NCI-H1092 (cell line): ENCODE measurements at regions not wholly inside any gene's neighbourhood (a gene's known extent, or its start where the extent isn't known, plus 50 kb on each side); places are given as distances from the start of the nearest gene placed in this dataset.

Source experiments
- DNase-seq: peaks from one replicate; lab custom pipeline; 2025; lab: John Stamatoyannopoulos, UW

- DNase-seq: no peak
Observed at GRCh38 chr3:3560591-3561311, 238.5 kb upstream of the LRRN1 start.

- DNase-seq: no peak
Observed at GRCh38 chr3:3559786-3560185, 239.4 kb upstream of the LRRN1 start.

GRCh38 chr3:3556078-3556477, 243.2 kb upstream of the LRRN1 start:
- DNase-seq: no peak

GRCh38 chr3:3553236-3553635, 246.0 kb upstream of the LRRN1 start:
- no peak for DNase-seq

- no peak for DNase-seq
Observed at GRCh38 chr3:3552761-3553160, 246.5 kb upstream of the LRRN1 start.

- no peak for DNase-seq
Observed at GRCh38 chr3:3551981-3552380, 247.2 kb upstream of the LRRN1 start.

- DNase-seq: no peak
Observed at GRCh38 chr3:3545360-3545759, 253.9 kb upstream of the LRRN1 start.

GRCh38 chr3:3538451-3538850, 260.8 kb upstream of the LRRN1 start:
- no peak for DNase-seq

- DNase-seq: no peak
Observed at GRCh38 chr3:3532508-3532907, 266.7 kb upstream of the LRRN1 start.

- DNase-seq: no peak
Observed at GRCh38 chr3:3531476-3531875, 267.8 kb upstream of the LRRN1 start.

- DNase-seq: no peak
Observed at GRCh38 chr3:3519266-3519665, 280.0 kb upstream of the LRRN1 start.

GRCh38 chr3:3516996-3517395, 282.2 kb upstream of the LRRN1 start:
- DNase-seq: no peak

GRCh38 chr3:3516384-3516783, 282.8 kb upstream of the LRRN1 start:
- DNase-seq: no peak

- no peak for DNase-seq
Observed at GRCh38 chr3:3509665-3510064, 289.6 kb upstream of the LRRN1 start.

GRCh38 chr3:3504686-3505085, 294.5 kb upstream of the LRRN1 start:
- no peak for DNase-seq

GRCh38 chr3:3503411-3503810, 295.8 kb upstream of the LRRN1 start:
- DNase-seq: no peak

GRCh38 chr3:3499987-3500386, 299.2 kb upstream of the LRRN1 start:
- DNase-seq: no peak

GRCh38 chr3:3499012-3499562, 300.1 kb upstream of the LRRN1 start:
- DNase-seq: no peak

GRCh38 chr3:3495611-3496010, 303.6 kb upstream of the LRRN1 start:
- DNase-seq: no peak

- no peak for DNase-seq
Observed at GRCh38 chr3:3476669-3477068, 297.2 kb upstream of the CRBN start.

GRCh38 chr3:3468596-3468995, 289.1 kb upstream of the CRBN start:
- no peak for DNase-seq

GRCh38 chr3:3464131-3464530, 284.6 kb upstream of the CRBN start:
- no peak for DNase-seq

GRCh38 chr3:3461317-3461716, 281.8 kb upstream of the CRBN start:
- no peak for DNase-seq

- DNase-seq: no peak
Observed at GRCh38 chr3:3448468-3448867, 269.0 kb upstream of the CRBN start.
